ENCODE measurements at regions not wholly inside any gene's neighbourhood (a gene's known extent, or its start where the extent isn't known, plus 50 kb on each side); places are given as distances from the start of the nearest gene placed in this dataset.

DNA sequence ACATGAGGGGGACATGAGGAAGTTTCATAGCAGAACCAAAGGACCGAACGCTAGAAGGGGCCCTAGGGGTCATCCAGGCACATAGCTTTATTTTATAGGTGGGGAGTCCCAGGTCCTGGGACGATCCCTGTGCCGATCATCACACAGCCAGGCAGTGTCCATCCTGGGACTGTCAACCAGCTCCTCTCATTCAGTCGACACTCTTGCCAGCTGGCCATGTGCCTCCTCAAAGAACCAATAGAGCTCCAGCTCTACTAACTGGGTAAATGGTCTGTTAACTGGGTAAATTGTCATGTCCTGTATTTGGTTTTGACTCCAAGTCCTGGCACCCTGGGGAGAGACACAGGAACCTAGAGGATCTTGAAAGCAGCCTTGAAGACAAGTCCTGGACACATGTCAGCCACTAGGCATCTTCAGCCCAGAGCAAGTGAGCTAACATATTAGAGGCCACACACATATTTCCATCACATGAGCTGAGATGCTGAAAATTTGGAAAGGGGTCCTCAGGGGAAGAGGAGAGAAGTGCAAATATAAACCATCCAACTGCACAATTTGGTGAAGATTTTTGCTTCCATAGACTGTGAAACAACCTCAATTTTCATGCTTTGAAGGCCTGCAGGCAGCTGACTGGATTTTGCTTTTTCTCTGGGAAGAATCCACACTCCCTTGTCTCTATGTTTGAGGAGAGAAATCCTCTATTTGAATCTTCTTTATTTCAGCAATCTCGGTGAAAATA, 361.1 kb upstream of the SLC14A2 start:
- Histone ChIP-seq H3K4me2 (replicated peaks; ENCODE audit: extremely low read depth, low read length, poor library complexity, severe bottlenecking) (no peak overlapping the region), H3K9ac (ENCODE audit: insufficient read depth, low read length, poor library complexity, severe bottlenecking) (no peak overlapping the region), H3K27me3 (ENCODE audit: control insufficient read depth in 2 of 2, insufficient read depth in 2 of 2, low read length in 2 of 2) (no peaks in the 10 kb centered on the region), H3K36me3 (replicated peaks in 1 of 2; ENCODE audit: control insufficient read depth in 1 of 2, insufficient read depth in 2 of 2, low read length in 2 of 2) (no peaks in the 10 kb centered on the region), H3K79me2 (ENCODE audit: insufficient read depth, low read length) (no peaks in the 10 kb centered on the region), H4K20me1 (ENCODE audit: insufficient read depth, low read length) (no peaks in the 10 kb centered on the region), H3K4me1 (ENCODE audit: control insufficient read depth in 1 of 2, insufficient read depth in 2 of 2, low read length in 2 of 2) (peaks cover 6 to 8% of the 10 kb centered on the region in 2 donors), H2AFZ (ENCODE audit: insufficient read depth, low read depth, low read length, poor library complexity, severe bottlenecking) (no peak overlapping the region), H3K9me3 (replicated peaks in 1 of 2; ENCODE audit: control insufficient read depth in 1 of 2, insufficient read depth in 1 of 2, low read length in 2 of 2) (no peaks in the 10 kb centered on the region), H3K27ac (ENCODE audit: low read depth in 1 of 2, low read length in 2 of 2) (no peak overlapping the region), H3K4me3 (replicated peaks in 1 of 3; ENCODE audit: low read depth in 2 of 3, low read length in 3 of 3) (no peak overlapping the region)
- Mint-ChIP-seq H3K4me3 (no peak overlapping the region), H3K27ac (no peak overlapping the region), H3K4me1 (peaks cover 16% of the 10 kb centered on the region), H3K36me3 (no peaks in the 10 kb centered on the region), H3K27me3 (ENCODE audit: low read depth in 3 of 3) (no peaks in the 10 kb centered on the region), H3K9me3 (no peaks in the 10 kb centered on the region)
- no peak for DNase-seq
- intact Hi-C loops (cut with micrococcal nuclease): no loop called here
- 94% methylated on average over 4 of the region's 6 CpGs for WGBS (ENCODE audit: insufficient coverage)
- TF ChIP-seq, protein P1, sequence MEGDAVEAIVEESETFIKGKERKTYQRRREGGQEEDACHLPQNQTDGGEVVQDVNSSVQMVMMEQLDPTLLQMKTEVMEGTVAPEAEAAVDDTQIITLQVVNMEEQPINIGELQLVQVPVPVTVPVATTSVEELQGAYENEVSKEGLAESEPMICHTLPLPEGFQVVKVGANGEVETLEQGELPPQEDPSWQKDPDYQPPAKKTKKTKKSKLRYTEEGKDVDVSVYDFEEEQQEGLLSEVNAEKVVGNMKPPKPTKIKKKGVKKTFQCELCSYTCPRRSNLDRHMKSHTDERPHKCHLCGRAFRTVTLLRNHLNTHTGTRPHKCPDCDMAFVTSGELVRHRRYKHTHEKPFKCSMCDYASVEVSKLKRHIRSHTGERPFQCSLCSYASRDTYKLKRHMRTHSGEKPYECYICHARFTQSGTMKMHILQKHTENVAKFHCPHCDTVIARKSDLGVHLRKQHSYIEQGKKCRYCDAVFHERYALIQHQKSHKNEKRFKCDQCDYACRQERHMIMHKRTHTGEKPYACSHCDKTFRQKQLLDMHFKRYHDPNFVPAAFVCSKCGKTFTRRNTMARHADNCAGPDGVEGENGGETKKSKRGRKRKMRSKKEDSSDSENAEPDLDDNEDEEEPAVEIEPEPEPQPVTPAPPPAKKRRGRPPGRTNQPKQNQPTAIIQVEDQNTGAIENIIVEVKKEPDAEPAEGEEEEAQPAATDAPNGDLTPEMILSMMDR (IDR thresholded peaks at IDR 0.05): no peak

DNA sequence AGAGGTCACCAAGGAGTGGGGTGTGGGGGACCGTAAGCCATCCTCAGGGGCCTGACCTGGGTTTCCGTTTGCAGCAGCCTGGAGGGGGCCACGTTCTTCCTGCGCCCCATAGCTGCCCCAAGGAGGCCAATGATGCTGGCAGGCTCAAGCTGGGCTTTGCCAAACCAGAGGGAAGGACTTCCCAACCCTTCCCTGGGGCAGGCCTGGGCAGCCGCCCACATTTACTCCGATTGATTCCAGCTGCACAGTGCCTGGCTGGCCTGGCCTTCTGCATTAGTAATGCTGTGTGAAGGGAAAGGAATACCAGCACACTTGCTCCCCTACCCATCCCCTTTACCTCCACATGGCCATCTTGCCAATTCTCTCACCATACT, 360.6 kb upstream of the SLC14A2 start:
- Mint-ChIP-seq H3K27ac (no peak overlapping the region), H3K4me3 (no peak overlapping the region), H3K27me3 (ENCODE audit: low read depth in 3 of 3) (no peaks in the 10 kb centered on the region), H3K4me1 (peaks cover 10% of the 10 kb centered on the region), H3K36me3 (no peaks in the 10 kb centered on the region), H3K9me3 (no peaks in the 10 kb centered on the region)
- peaks cover under 1 to 2% of the 10 kb centered on the region in 2 donors for H3K4me1 ChIP-seq (ENCODE audit: control insufficient read depth in 1 of 2, insufficient read depth in 2 of 2, low read length in 2 of 2)
- intact Hi-C loops (cut with micrococcal nuclease): no loop called here
- H3K27me3 ChIP-seq (ENCODE audit: control insufficient read depth in 2 of 2, insufficient read depth in 2 of 2, low read length in 2 of 2): no peaks in the 10 kb centered on the region
- DNase-seq: no peak
- 83% methylated on average over 4 of the region's 6 CpGs for WGBS (ENCODE audit: insufficient coverage)
- H3K27ac ChIP-seq (ENCODE audit: low read depth in 1 of 2, low read length in 2 of 2): no peak overlapping the region
- H3K79me2 ChIP-seq (ENCODE audit: insufficient read depth, low read length): no peaks in the 10 kb centered on the region
- no peak overlapping the region for H2AFZ ChIP-seq (ENCODE audit: insufficient read depth, low read depth, low read length, poor library complexity, severe bottlenecking)
- no peaks in the 10 kb centered on the region for H3K9me3 ChIP-seq (replicated peaks in 1 of 2; ENCODE audit: control insufficient read depth in 1 of 2, insufficient read depth in 1 of 2, low read length in 2 of 2)
- TF ChIP-seq, protein P1 (IDR thresholded peaks at IDR 0.05): no peak
- no peaks in the 10 kb centered on the region for H4K20me1 ChIP-seq (ENCODE audit: insufficient read depth, low read length)
- no peak overlapping the region for H3K4me3 ChIP-seq (replicated peaks in 1 of 3; ENCODE audit: low read depth in 2 of 3, low read length in 3 of 3)
- no peak overlapping the region for H3K4me2 ChIP-seq (replicated peaks; ENCODE audit: extremely low read depth, low read length, poor library complexity, severe bottlenecking)
- no peaks in the 10 kb centered on the region for H3K36me3 ChIP-seq (replicated peaks in 1 of 2; ENCODE audit: control insufficient read depth in 1 of 2, insufficient read depth in 2 of 2, low read length in 2 of 2)
- no peak overlapping the region for H3K9ac ChIP-seq (ENCODE audit: insufficient read depth, low read length, poor library complexity, severe bottlenecking)
